Ramos (cell line): ENCODE measurements at regions not wholly inside any gene's neighbourhood (a gene's known extent, or its start where the extent isn't known, plus 50 kb on each side); places are given as distances from the start of the nearest gene placed in this dataset.

ENCODE experiments used
- in situ Hi-C: fragments of 300-500 bp; cut with MboI; formaldehyde crosslinking; loops from one replicate; pipeline ENCODE4 v1.14.3; 2022; ENCODE audit warnings: low sequenced_read_pairs; ENCODE audit not compliant: unreplicated experiment

DNA sequence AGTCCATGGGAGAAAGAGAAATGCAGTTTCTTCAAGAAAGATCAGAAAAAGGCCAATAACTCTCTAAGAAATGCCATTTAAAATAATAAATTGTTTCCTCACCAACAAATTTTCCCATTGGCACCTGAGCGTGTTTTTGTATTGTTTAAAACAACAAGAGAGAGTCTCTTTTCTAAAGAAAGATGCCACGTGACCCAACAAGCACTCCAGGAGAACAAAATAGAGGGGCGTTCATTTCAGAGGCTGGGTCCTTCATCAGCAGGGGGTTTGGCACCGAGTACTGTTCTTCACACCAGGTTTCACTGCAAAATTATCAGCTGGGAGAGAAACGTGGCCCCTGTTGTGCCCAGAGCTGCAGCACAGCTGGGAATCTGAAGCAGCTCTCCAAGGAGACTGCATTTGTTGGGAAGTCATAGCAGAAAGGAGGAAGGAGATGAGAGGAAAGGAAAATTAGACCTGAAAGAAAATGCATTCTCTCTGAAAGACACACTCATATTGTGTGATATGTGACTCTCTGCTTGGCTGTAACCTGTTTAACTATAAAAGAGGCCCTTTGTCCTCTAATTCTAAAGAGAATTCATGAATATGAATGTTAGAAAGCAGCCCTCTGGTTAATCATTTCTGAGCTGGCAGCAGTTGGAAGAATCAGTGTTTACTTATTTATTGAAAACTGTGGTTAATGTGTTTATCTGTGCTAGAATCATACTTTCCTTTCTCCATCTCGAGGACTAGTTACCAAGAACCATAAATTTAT, 205.3 kb upstream of the CDH20 start:
- in situ Hi-C loops, result no loop called here

DNA sequence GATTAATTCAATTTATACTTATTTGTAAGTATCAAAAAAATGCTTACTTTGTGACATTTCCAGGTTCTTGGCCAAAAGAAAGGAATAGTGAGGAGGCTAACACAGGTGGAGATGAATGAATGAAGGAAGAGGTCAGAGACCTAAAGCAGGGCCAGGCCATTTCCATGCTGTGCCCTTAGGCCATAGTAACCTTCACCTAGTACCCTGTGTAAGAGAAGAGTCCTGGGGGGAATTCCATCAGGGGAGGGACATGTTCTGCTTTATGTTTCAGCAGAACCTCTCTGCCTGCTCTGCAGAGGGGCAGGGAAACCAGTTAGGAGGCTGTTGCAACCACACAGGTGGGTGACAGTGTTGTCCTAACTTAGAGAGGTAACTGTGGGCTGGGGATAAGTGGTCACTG, 204.2 kb upstream of the CDH20 start:
- in situ Hi-C loops, result no loop called here

DNA sequence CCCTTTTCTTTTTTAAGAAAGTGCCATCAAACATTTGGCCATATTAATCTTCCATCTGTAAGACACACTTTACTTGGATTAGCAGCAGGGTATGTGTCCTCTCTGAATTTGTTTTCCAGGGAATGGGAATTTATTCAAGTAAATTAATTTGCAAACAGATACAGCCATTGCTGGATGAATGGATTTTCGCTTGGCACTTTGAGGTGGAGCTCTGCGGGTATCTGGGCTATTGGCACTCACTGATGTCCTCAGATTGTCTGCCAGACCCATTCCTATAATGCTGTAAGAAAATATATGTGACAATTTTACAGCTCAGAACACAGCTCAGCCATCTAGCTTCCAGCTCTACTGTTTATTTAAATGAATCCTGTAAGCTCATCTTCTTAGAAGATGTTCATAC, 201.2 kb upstream of the CDH20 start:
- in situ Hi-C loops, result no loop called here

DNA sequence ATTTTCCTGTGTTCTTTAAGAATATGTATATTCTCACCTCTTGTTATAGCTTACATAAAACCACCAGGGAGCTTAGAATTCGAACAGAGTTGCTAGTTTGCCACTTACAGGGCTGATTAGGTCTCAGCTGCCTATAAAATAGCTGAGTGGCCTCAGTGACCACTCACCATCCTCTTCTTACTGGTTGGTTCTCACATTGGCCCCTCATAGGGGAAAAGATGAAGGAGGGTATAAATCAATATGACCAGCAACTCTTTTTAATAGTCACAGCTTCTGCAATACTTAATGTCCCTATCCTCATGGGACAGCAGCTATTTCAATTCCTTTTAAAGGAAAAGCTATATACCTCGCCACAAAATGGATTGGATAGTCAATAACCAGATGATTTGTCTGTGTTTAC, 199.4 kb upstream of the CDH20 start:
- in situ Hi-C loops, result no loop called here

- in situ Hi-C loops, result no loop called here
Measured at GRCh38 chr18:61136711-61137251, 196.4 kb upstream of the CDH20 start.

DNA sequence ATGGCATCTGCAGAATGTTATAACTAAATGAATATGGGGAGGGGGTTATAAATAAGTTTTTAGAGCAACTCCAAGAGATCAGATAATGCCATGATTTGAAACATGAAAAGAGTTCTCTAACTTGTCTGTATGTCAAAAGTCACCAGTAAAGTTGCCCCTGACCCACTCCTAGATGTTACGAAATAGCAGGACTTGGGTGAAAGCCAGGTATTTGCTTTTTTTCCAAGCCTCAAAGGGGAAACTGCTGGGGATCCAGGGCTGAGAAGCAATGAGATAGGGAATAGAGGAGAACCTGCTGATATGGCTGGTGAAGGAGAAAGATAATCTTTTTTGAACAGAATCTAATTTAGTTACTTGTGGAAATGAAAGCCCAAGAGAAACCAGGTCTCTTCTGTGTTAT, 191.5 kb upstream of the CDH20 start:
- in situ Hi-C loops, result no loop called here

- in situ Hi-C loops, result no loop called here
Measured at GRCh38 chr18:61148322-61148721, 184.9 kb upstream of the CDH20 start.

DNA sequence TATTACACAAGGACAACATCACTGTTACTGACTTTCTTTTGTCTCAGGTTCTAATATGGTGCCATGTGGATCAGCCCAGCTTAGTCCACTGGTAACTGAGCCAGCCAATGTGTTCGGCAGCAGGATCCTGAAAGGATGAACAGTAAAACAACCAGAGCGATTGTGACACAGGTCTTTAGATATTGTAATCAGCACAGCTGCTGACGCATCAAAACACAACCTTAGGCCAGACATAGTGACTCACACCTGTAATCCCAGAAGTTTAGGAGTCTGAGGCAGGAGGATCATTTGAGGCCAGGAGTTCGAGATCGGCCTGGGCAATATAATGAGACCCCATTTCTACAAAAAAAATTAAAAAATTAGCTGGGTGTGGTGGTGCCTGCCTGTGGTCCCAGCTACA, 183.4 kb upstream of the CDH20 start:
- in situ Hi-C loops, result no loop called here

DNA sequence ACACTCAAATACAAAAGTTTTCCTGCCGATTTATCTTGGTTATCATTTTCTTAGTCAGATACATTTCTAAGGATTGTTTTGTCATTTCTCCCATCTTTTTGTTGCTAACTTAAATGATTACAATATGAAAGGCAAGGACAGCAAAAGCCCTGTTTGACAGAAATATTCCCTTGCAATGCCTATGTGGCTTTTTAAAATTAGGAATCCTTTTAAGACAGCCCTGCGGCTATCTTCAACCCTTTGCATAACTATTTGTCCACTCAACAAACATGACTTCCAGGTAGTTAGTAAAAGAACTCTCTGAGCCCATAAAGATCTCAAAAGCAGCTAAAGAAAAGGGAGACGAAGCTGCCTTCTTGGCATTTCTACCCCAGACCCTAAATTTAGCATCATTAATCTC, 179.7 kb upstream of the CDH20 start:
- in situ Hi-C loops, result no loop called here

- in situ Hi-C loops, result no loop called here
Measured at GRCh38 chr18:61154866-61155265, 178.4 kb upstream of the CDH20 start.

- in situ Hi-C loops, result no loop called here
Measured at GRCh38 chr18:61155586-61155985, 177.6 kb upstream of the CDH20 start.

DNA sequence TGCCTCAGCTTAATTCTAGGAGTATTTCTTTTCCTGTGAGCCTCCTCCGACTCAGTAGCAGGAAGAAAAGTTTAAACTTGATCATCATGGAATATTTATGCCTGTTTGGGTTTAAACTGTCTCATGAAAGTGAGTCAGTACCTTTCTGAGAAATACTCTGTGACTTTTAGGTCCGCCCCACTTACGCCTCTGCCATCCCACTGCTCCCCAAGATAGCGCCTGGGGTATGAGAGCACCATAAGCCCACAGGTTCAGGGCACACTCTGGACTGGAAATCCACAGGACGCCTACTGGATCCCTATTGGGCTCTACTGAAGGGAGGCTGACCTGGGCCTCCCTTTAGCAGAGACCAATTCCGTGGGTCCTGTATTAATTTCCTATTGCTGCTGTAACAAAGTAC, 175.8 kb upstream of the CDH20 start:
- in situ Hi-C loops, result no loop called here

GRCh38 chr18:61159246-61159645, 174.0 kb upstream of the CDH20 start:
- in situ Hi-C loops, result no loop called here

DNA sequence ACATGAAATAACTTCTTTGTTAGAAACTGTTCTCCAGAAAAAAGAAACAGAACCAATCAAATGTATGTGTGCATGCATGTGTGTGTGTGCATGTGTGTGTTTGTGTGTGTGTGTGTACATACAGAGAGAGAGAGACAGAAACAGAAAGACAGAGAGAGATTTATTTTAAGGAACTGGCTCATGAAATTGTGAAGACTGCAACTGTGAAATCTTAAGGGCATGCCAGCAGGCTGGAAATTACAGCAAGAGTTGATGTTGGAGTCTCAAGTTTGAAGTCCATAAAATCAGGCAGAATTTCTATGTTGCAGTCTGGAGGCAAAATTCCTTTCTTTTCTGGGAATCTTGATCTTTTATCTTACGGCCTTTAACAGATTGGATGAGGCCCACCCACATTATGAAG, 168.9 kb upstream of the CDH20 start:
- in situ Hi-C loops, result no loop called here

DNA sequence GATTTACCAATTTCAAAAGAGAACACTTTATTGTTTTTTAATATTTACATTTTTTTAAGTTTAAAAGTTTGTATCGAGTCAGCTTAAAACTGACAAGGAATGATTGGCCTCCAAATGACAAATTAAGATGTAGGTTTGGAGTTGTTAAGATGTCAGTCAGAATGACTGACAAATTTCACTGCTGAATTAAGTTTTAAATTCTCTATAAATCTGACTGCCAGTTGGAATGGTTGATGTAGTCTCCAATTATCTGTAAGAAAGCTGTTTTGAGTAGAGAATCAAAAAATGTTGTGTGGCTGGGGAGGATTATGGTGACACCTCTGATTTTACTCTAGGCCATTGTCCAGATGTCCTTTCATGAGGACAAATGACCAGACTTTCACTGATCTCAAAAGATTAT, 165.3 kb upstream of the CDH20 start:
- in situ Hi-C loops, result no loop called here

DNA sequence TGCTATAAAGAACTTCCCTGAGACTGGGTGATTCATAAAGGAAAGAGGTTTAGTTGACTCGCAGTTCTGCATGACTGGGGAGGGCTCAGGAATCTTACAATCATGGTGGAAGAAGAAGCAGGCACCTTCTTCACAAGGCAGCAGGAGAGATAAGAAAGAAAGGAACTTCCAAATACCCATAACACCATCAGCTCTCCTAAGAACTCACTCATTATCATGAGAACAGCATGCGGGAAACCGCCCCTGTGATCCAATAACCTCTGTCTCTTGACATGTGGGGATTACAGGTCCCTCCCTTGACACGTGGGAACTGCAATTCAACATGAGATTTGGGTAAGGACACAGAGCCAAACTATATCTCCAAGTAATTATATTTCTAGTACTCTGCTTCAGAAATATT, 163.8 kb upstream of the CDH20 start:
- in situ Hi-C loops, result no loop called here

DNA sequence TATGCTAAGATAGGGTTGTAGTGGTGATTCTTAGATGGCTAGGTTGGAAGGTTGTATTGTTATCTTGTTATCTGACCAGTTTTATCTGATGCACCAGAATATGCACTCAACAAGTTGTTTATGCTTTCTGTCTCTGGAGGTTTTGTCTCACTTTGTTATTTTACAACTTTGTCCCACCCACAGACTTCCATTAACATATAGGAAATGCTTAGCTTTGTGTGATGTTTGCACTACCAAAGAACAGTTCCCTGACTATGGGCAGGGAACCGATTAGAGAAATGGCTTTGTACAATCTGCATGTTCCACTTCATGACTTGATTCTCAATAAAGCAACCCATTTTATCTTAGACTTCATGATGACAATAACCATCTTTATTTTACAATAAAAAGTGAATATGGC, 160.6 kb upstream of the CDH20 start:
- in situ Hi-C loops, result no loop called here

- in situ Hi-C loops, result no loop called here
Measured at GRCh38 chr18:61173554-61173953, 159.7 kb upstream of the CDH20 start.

GRCh38 chr18:61183798-61184197, 149.4 kb upstream of the CDH20 start:
- in situ Hi-C loops, result no loop called here

DNA sequence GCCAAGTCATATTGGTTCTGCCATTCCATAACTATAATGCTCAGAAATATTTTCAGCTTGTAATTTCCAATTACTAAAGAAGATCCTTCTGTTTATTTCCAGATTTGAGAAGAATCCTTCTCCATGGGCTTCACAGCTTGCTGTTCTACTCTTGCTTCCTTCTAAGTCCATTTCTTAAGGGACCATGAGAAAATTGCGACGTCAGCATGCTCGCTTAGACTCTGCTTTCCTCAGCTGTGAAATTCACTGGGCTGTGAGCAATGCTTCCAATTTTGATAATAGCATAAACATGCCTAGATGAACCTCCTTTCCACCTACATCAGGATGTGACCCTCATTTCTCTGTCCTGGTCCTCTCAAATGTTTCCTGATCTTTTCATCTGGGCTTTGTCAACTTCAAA, 145.3 kb upstream of the CDH20 start:
- in situ Hi-C loops, result no loop called here

- in situ Hi-C loops, result no loop called here
Measured at GRCh38 chr18:61189376-61189775, 143.9 kb upstream of the CDH20 start.

GRCh38 chr18:61194726-61195125, 138.5 kb upstream of the CDH20 start:
- in situ Hi-C loops, result no loop called here
